HG03457 (cell line): ENCODE measurements at regions not wholly inside any gene's neighbourhood (a gene's known extent, or its start where the extent isn't known, plus 50 kb on each side); places are given as distances from the start of the nearest gene placed in this dataset.

Experiments
- ATAC-seq: cut with Tn5 transposase; IDR thresholded peaks from one replicate; pipeline ENCODE4 v1.9.1; 2021; ENCODE audit warnings: moderate number of reproducible peaks; ENCODE audit not compliant: unreplicated experiment

- no peak for ATAC-seq
Measured at GRCh38 chr12:83864054-83864453, 1048.5 kb downstream of the SLC6A15 start.

GRCh38 chr12:83859021-83859420, 1053.6 kb downstream of the SLC6A15 start:
- ATAC-seq = no peak

- no peak for ATAC-seq
Measured at GRCh38 chr12:83856803-83857202, 1055.8 kb downstream of the SLC6A15 start.

- no peak for ATAC-seq
Measured at GRCh38 chr12:83850531-83850930, 1062.1 kb downstream of the SLC6A15 start.

GRCh38 chr12:83848702-83849101, 1063.9 kb downstream of the SLC6A15 start:
- ATAC-seq = no peak

GRCh38 chr12:83843541-83843940, 1069.1 kb downstream of the SLC6A15 start:
- ATAC-seq = no peak

GRCh38 chr12:83841620-83842019, 1071.0 kb downstream of the SLC6A15 start:
- ATAC-seq = no peak

GRCh38 chr12:83827860-83828259, 1084.7 kb downstream of the SLC6A15 start:
- ATAC-seq = no peak

- no peak for ATAC-seq
Measured at GRCh38 chr12:83827193-83827592, 1085.4 kb downstream of the SLC6A15 start.

- peak; percentile 78 for ATAC-seq
Measured at GRCh38 chr12:83826112-83826511, 1086.5 kb downstream of the SLC6A15 start.

GRCh38 chr12:83823386-83824045, 1089.1 kb downstream of the SLC6A15 start:
- ATAC-seq = no peak

- ATAC-seq = no peak
Measured at GRCh38 chr12:83821967-83822366, 1090.6 kb downstream of the SLC6A15 start.

- no peak for ATAC-seq
Measured at GRCh38 chr12:83818881-83819280, 1093.7 kb downstream of the SLC6A15 start.

GRCh38 chr12:83817730-83818129, 1094.9 kb downstream of the SLC6A15 start:
- no peak for ATAC-seq

- ATAC-seq = no peak
Measured at GRCh38 chr12:83808591-83808990, 1104.0 kb downstream of the SLC6A15 start.

GRCh38 chr12:83807871-83808270, 1104.7 kb downstream of the SLC6A15 start:
- ATAC-seq = no peak

GRCh38 chr12:83805873-83806272, 1106.7 kb downstream of the SLC6A15 start:
- no peak for ATAC-seq

- ATAC-seq = no peak
Measured at GRCh38 chr12:83805156-83805772, 1107.3 kb downstream of the SLC6A15 start.

GRCh38 chr12:83801972-83802371, 1110.6 kb downstream of the SLC6A15 start:
- no peak for ATAC-seq

- ATAC-seq = no peak
Measured at GRCh38 chr12:83800022-83800421, 1112.6 kb downstream of the SLC6A15 start.

GRCh38 chr12:83796531-83796930, 1109.8 kb downstream of the TMTC2 start:
- ATAC-seq = no peak

GRCh38 chr12:83793616-83794015, 1106.9 kb downstream of the TMTC2 start:
- no peak for ATAC-seq
